Breast epithelium (tissue), 4 donors: ENCODE measurements at regions not wholly inside any gene's neighbourhood (a gene's known extent, or its start where the extent isn't known, plus 50 kb on each side); places are given as distances from the start of the nearest gene placed in this dataset.

Source experiments
- DNase-seq, 2 donors: peaks; one replicate each; pipeline ENCODE4 v3.0.0-alpha.2; 2019; ENCODE audit warnings: low spot score in 2 of 2
- H3K27ac ChIP-seq, 2 donors: fragments of 200-600 bp; sonication (generic) in 1 of 2; one replicate each; pipeline ENCODE4 v1.5.1; 2016 to 2019; ENCODE audit warnings: mild to moderate bottlenecking in 1 of 2
- H3K27me3 ChIP-seq, 2 donors: fragments of 200-600 bp; sonication (generic) in 1 of 2; one replicate each; pipeline versions ENCODE4 v1.5.1 to v1.6.0; 2017 to 2019; ENCODE audit warnings: control low read depth in 1 of 2, mild to moderate bottlenecking in 1 of 2
- H3K36me3 ChIP-seq: fragments of 200-600 bp; one replicate; pipeline ENCODE4 v1.5.1; 2019
- H3K4me1 ChIP-seq, 2 donors: fragments of 200-600 bp; sonication (generic); one replicate each; pipeline ENCODE4 v1.5.1; 2016 to 2019; ENCODE audit warnings: control low read depth in 1 of 2
- H3K4me3 ChIP-seq, 3 donors: fragments of 200-600 bp; sonication (generic); 1 replicate in 2 of 3; 2 replicates in 1 of 3; pipeline ENCODE4 v1.5.1; 2016 to 2019; ENCODE audit warnings: mild to moderate bottlenecking in 3 of 3, moderate library complexity in 2 of 3
- H3K9me3 ChIP-seq, 2 donors: fragments of 200-600 bp; sonication (generic) in 1 of 2; one replicate each; pipeline ENCODE4 v1.5.1; 2016 to 2019; ENCODE audit warnings: control low read depth in 1 of 2
- CTCF ChIP-seq, 3 donors: fragments of 450-650 bp; IDR thresholded peaks; one replicate each; pipeline ENCODE4 v1.5.1; 2016 to 2017; ENCODE audit warnings: antibody characterized with exemption in 3 of 3, mild to moderate bottlenecking in 3 of 3, moderate library complexity in 3 of 3
- POLR2A ChIP-seq: fragments of 450-650 bp; IDR thresholded peaks from one replicate; pipeline ENCODE4 v1.6.1; 2016; ENCODE audit warnings: antibody characterized with exemption, mild to moderate bottlenecking, moderate library complexity
- POLR2AphosphoS5 ChIP-seq, 3 donors: sonication (generic); formaldehyde crosslinking; IDR thresholded peaks; one replicate each; pipeline ENCODE4 v1.6.1; 2017; ENCODE audit warnings: antibody characterized with exemption in 3 of 3
- intact Hi-C: fragments of 100-400 bp; cut with DNase I; formaldehyde crosslinking; loops from one replicate; pipeline ENCODE4 v1.15.1; 2023; ENCODE audit warnings: low total_unique reads

GRCh38 chr14:101057394-101057793 is 153.9 kb upstream of the RTL1 start:
- no peak for DNase-seq
- H3K27me3 ChIP-seq: no peaks in the 10 kb centered on the region
- H3K4me1 ChIP-seq: no peaks in the 10 kb centered on the region
- H3K36me3 ChIP-seq: no peaks in the 10 kb centered on the region
- no peak overlapping the region for H3K4me3 ChIP-seq
- intact Hi-C loops: no loop called here
- H3K27ac ChIP-seq: no peak overlapping the region
- TF ChIP-seq CTCF (IDR thresholded peaks at IDR 0.05): no peak
- TF ChIP-seq POLR2AphosphoS5 (IDR thresholded peaks at IDR 0.05): no peak
- TF ChIP-seq POLR2A: no peak
- H3K9me3 ChIP-seq: peaks cover 0 to 5% of the 10 kb centered on the region in 2 donors

GRCh38 chr14:101058571-101058970 is 155.0 kb upstream of the RTL1 start:
- Histone ChIP-seq H3K27ac (no peak overlapping the region), H3K9me3 (peaks cover 0 to 5% of the 10 kb centered on the region in 2 donors), H3K27me3 (no peaks in the 10 kb centered on the region), H3K4me1 (no peaks in the 10 kb centered on the region), H3K36me3 (no peaks in the 10 kb centered on the region), H3K4me3 (no peak overlapping the region)
- DNase-seq: no peak
- TF ChIP-seq CTCF (IDR thresholded peaks at IDR 0.05) (no peak), POLR2AphosphoS5 (IDR thresholded peaks at IDR 0.05) (no peak), POLR2A (no peak)
- intact Hi-C loops: no loop called here

- no peaks in the 10 kb centered on the region for H3K4me1 ChIP-seq
- H3K27me3 ChIP-seq: no peaks in the 10 kb centered on the region
- peaks cover 0 to 5% of the 10 kb centered on the region in 2 donors for H3K9me3 ChIP-seq
- intact Hi-C loops: no loop called here
- TF ChIP-seq CTCF (IDR thresholded peaks at IDR 0.05) (no peak), POLR2AphosphoS5 (IDR thresholded peaks at IDR 0.05) (no peak), POLR2A (no peak)
- H3K36me3 ChIP-seq: no peaks in the 10 kb centered on the region
- H3K4me3 ChIP-seq: no peak overlapping the region
- no peak for DNase-seq
- H3K27ac ChIP-seq: no peak overlapping the region
These were observed 156.7 kb upstream of the RTL1 start for GRCh38 chr14:101060171-101060601.

DNA sequence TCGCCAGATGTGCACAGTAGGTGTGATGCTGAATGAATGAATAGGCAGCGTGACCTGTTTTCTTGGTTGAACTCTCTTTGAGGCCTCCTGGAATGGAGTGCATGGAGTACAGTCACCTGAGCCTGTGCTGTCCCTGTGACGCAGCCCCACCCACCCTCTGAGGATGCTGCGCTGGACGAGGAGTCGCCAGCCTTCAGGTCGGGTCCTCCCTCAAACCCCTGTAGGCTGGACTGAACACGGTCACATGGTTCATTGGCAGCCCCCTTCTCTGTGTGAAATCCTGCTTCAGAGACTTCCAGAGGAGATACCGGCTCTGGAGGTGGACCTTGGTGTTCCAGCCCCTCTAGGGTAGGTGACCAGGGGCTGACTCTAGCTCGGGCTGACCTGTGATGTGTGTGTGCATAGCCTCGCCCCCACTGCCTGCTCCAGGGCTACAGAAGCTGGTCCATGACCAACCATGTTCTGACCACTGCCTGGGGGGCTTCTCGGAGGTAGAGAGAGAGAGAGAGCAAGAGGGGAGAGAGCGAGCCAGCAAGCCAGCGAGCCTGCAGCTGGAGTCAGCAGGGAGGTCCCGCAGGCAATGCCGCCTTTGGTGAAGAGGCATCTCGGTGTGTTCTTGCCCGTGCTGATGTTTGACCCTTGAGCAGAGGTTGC is 158.0 kb upstream of the RTL1 start:
- Histone ChIP-seq H3K27ac (no peak overlapping the region), H3K27me3 (no peaks in the 10 kb centered on the region), H3K36me3 (no peaks in the 10 kb centered on the region), H3K9me3 (peaks cover 0 to 5% of the 10 kb centered on the region in 2 donors), H3K4me3 (no peak overlapping the region), H3K4me1 (no peaks in the 10 kb centered on the region)
- peak in 1 of 2 donors; percentile 47 for DNase-seq
- TF ChIP-seq POLR2A: no peak
- TF ChIP-seq POLR2AphosphoS5 (IDR thresholded peaks at IDR 0.05): no peak
- TF ChIP-seq CTCF (IDR thresholded peaks at IDR 0.05): no peak
- intact Hi-C loops: no loop called here

DNA sequence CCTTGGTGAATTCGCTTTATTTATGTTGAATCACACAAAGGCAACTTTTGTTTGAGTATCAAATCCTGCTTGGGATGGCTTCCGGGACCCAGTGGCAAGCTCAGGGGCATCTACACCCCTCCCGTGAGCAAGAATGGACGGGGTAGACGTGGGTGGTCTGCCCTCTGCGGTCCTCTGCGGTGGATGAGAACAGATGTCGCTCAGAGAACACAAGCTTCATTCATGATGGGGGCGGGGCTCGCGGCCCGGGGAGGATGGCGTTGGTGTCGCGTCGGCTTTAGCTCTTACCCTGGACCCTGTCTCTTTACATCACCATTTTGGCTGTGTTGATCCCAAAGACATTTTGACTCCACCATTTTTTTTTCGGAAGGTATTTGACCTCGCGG is 158.5 kb upstream of the RTL1 start:
- H3K27ac ChIP-seq: no peak overlapping the region
- peaks cover 0 to 5% of the 10 kb centered on the region in 2 donors for H3K9me3 ChIP-seq
- TF ChIP-seq POLR2A (no peak), CTCF (IDR thresholded peaks at IDR 0.05) (no peak), POLR2AphosphoS5 (IDR thresholded peaks at IDR 0.05) (no peak)
- intact Hi-C loops: no loop called here
- H3K4me1 ChIP-seq: no peaks in the 10 kb centered on the region
- H3K27me3 ChIP-seq: no peaks in the 10 kb centered on the region
- no peak overlapping the region for H3K4me3 ChIP-seq
- H3K36me3 ChIP-seq: no peaks in the 10 kb centered on the region
- peak in 1 of 2 donors; percentile 12 for DNase-seq
